Ectodermal cell (in vitro differentiated cells): ENCODE measurements at regions not wholly inside any gene's neighbourhood (a gene's known extent, or its start where the extent isn't known, plus 50 kb on each side); places are given as distances from the start of the nearest gene placed in this dataset.

Experiments
- H3K27ac ChIP-seq: 2 replicates; pipeline ENCODE4 v1.7.0; 2013; ENCODE audit warnings: mild to moderate bottlenecking, low read depth, low read length; ENCODE audit not compliant: insufficient read depth, poor library complexity, severe bottlenecking
- H3K27me3 ChIP-seq: 2 replicates; pipeline ENCODE4 v1.7.0; 2013; ENCODE audit warnings: mild to moderate bottlenecking, low read length; ENCODE audit not compliant: insufficient read depth, control insufficient read depth, poor library complexity, severe bottlenecking
- H3K36me3 ChIP-seq: one replicate; pipeline ENCODE4 v1.7.0; 2013; ENCODE audit warnings: low read length; ENCODE audit not compliant: control insufficient read depth, insufficient read depth
- H3K4me1 ChIP-seq: one replicate; pipeline ENCODE4 v1.7.0; 2013; ENCODE audit warnings: low read length; ENCODE audit not compliant: control insufficient read depth, insufficient read depth
- H3K4me3 ChIP-seq: 2 replicates; pipeline ENCODE4 v1.7.0; 2013; ENCODE audit warnings: low read depth, low read length, control low read depth; ENCODE audit not compliant: insufficient read depth
- H3K9me3 ChIP-seq: 2 replicates; pipeline ENCODE4 v1.7.0; 2013; ENCODE audit warnings: mild to moderate bottlenecking, low read length, moderate library complexity; ENCODE audit not compliant: control insufficient read depth
- WGBS, 2 experiments: methylation state at CpG; one replicate each; pipeline ENCODE4 v1.1.7; 2013; ENCODE audit warnings: missing lambda C conversion rate in 2 of 2; 5-methylcytosine and 5-hydroxymethylcytosine counted together

DNA sequence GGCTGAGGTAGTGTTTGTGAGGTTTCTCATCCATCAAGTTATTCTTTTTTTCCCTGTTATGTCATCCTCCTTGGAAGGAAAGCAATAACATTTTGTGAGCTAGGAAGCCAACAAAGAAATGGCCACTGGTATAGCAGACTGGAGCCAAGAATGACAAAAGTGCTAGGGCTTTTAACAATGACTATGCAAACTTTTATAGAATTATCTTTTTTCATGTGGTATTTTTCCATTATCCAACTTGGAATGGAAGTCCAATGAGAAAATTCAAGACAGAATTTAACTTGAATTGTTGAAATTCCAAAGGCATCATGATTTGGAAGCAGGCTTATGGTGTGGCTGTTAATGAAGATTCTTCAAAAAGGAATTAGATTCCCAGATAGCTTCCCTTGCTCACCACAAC is 216.4 kb upstream of the PDGFD start:
- Histone ChIP-seq H3K4me1 (no peaks in the 10 kb centered on the region), H3K9me3 (no peaks in the 10 kb centered on the region), H3K36me3 (no peaks in the 10 kb centered on the region), H3K4me3 (no peak overlapping the region), H3K27ac (no peak overlapping the region), H3K27me3 (no peaks in the 10 kb centered on the region)

DNA sequence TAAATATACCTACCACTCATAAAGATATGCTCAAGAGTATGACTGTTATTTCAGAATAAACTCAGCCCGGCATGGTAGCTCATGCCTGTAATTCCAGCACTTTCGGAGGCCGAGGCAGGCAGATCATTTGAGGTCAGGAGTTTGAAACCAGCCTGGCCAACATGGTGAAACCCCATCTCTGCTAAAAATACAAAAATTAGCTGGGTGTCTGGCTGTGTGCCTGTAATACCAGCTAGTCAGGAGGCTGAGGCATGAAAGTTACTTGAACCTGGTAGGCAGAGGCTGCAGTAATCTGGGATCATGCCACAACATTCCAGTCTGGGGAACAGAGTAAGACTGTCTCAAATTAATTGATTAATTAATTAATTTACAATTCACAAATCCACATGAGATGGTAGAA is 208.2 kb upstream of the PDGFD start:
- 92 to 96% methylated on average over 3 of the region's 3 CpGs for WGBS, 2 experiments
- no peak overlapping the region for H3K4me3 ChIP-seq
- H3K27ac ChIP-seq: no peak overlapping the region
- H3K4me1 ChIP-seq: no peaks in the 10 kb centered on the region
- H3K27me3 ChIP-seq: no peaks in the 10 kb centered on the region
- no peaks in the 10 kb centered on the region for H3K36me3 ChIP-seq
- no peaks in the 10 kb centered on the region for H3K9me3 ChIP-seq

DNA sequence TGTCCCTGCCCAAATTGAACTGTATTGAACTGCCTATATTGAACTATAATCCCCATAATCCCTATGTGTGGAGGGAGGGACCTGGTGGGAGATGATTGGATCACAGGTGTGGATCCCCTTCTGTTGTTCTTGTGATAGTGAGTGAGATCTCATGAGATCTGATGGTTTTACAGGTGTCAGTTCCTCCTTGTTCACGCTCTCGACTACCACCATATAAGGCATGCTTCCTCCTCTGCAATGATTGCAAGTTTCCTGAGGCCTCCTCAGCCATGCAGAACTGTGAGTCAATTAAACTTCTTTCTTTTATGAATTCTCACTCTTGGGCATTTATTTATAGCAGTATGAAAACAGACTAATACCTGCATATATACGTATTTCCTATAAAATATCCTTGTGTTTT is 206.5 kb upstream of the PDGFD start:
- Histone ChIP-seq H3K27me3 (no peaks in the 10 kb centered on the region), H3K27ac (no peak overlapping the region), H3K9me3 (no peaks in the 10 kb centered on the region), H3K4me1 (no peaks in the 10 kb centered on the region), H3K36me3 (no peaks in the 10 kb centered on the region), H3K4me3 (no peak overlapping the region)
- 94 to 100% methylated on average over 2 of the region's 3 CpGs for WGBS, 2 experiments

DNA sequence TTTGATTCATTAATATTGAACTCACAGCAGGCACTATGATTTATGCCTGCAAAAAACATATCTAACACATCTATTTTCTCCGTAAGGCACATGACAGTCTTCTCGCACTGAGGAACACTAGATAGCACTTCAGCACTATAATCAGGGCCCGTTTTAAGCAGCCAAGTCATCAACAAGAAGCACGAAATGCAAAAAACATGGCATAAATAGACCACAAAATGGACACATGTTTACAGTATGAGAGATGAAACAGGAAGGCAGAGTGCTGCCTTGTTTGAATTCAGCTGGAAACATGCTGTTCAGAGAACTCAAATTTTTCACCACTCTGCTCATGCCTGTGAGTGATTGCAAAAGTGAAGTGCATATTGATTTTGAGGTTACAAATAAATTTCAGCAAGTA is 205.8 kb upstream of the PDGFD start:
- H3K4me3 ChIP-seq: no peak overlapping the region
- H3K9me3 ChIP-seq: no peaks in the 10 kb centered on the region
- H3K4me1 ChIP-seq: no peaks in the 10 kb centered on the region
- no peaks in the 10 kb centered on the region for H3K36me3 ChIP-seq
- no peaks in the 10 kb centered on the region for H3K27me3 ChIP-seq
- WGBS, 2 experiments: 92 to 97% methylated on average over 4 of the region's 4 CpGs
- no peak overlapping the region for H3K27ac ChIP-seq

DNA sequence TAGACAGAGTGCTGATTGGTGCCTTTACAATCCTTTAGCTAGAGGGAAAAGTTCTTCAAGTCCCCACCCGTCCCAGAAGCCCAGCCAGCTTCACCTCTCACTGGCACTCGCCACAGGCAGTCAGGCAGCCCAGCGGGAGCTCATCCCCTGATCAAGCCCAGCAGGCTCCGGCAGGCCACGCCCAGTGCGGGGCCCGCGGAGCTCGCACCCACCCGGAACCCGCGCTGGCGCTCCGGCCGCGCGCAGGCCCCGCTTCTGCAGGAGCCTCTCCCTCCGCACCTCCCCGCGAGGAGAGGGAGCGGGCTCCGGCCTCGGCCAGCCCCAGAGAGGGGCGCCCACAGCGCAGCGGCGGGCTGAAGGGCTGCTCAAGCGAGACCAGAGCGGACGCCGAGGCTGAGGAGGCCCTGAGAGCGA is 202.4 kb upstream of the PDGFD start:
- no peaks in the 10 kb centered on the region for H3K36me3 ChIP-seq
- no peaks in the 10 kb centered on the region for H3K27me3 ChIP-seq
- H3K27ac ChIP-seq: no peak overlapping the region
- no peaks in the 10 kb centered on the region for H3K9me3 ChIP-seq
- H3K4me1 ChIP-seq: no peaks in the 10 kb centered on the region
- H3K4me3 ChIP-seq: no peak overlapping the region
- 96 to 97% methylated on average over 33 of the region's 33 CpGs for WGBS, 2 experiments

DNA sequence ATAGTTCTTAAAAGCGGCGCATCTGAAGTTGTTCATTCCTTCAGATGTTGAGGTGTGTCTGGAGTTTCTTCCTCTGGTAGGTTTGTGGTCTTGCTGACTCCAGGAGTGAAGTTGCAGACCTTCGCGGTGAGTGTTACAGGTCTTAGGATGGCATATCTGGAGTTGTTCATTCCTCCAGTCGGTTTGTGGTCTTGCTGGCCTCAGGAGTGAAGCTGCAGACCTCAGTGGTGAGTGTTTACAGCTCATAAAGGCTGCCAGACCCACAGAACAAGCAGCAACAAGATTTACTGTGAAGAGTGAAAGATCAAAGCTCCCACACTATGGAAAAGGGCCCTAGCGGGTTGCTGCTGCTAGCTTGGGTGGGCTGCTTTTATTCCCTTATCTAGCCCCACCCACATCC is 201.7 kb upstream of the PDGFD start:
- no peaks in the 10 kb centered on the region for H3K9me3 ChIP-seq
- no peaks in the 10 kb centered on the region for H3K36me3 ChIP-seq
- H3K27me3 ChIP-seq: no peaks in the 10 kb centered on the region
- H3K4me3 ChIP-seq: no peak overlapping the region
- WGBS, 2 experiments: 91 to 97% methylated on average over 6 of the region's 6 CpGs
- no peak overlapping the region for H3K27ac ChIP-seq
- H3K4me1 ChIP-seq: no peaks in the 10 kb centered on the region

DNA sequence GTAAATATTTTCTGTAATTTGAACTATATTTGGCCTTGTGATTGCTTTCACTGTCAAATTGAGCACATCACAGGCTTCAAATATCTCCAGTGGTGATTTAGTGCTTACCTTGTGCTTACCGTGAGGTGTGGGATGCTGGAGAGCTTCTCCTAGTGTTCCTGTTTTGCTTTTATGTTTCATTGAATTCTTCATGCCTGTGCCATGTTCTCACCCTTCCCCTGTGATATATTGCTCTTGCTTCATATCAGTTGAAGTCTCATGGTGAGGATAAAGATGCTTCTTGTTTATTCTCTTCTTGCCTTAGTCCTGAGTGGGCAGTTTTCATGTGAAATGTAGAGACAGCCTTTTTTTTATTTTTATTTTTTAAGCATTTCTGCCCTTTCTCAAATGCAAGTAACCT is 198.0 kb upstream of the PDGFD start:
- no peak overlapping the region for H3K4me3 ChIP-seq
- H3K36me3 ChIP-seq: no peaks in the 10 kb centered on the region
- H3K27me3 ChIP-seq: no peaks in the 10 kb centered on the region
- H3K4me1 ChIP-seq: no peaks in the 10 kb centered on the region
- H3K27ac ChIP-seq: no peak overlapping the region
- WGBS, 2 experiments: 91 to 100% methylated on average over 1 of the region's 1 CpG
- H3K9me3 ChIP-seq: no peaks in the 10 kb centered on the region

DNA sequence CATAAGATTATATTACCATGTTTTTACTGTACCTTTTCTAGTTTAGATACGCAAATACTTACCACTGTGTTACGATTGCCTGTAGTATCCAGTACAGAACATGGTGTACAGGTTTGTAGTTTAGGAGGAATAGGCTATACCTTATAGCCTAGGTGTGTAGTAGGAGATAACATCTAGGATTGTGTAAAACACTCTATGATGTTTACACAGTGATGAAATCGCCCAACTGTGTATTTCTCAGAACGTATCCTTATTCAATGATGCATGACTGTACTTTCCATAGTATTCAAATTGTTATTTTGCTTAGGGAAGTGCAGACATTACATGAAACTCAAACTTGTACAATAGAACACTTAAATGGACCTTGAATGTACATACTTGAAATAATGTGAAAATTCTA is 188.1 kb upstream of the PDGFD start:
- H3K4me1 ChIP-seq: no peaks in the 10 kb centered on the region
- H3K27ac ChIP-seq: no peak overlapping the region
- no peak overlapping the region for H3K4me3 ChIP-seq
- WGBS, 2 experiments: 93 to 98% methylated on average over 2 to 4 of the region's 4 CpGs
- no peaks in the 10 kb centered on the region for H3K36me3 ChIP-seq
- no peaks in the 10 kb centered on the region for H3K9me3 ChIP-seq
- H3K27me3 ChIP-seq: no peaks in the 10 kb centered on the region

DNA sequence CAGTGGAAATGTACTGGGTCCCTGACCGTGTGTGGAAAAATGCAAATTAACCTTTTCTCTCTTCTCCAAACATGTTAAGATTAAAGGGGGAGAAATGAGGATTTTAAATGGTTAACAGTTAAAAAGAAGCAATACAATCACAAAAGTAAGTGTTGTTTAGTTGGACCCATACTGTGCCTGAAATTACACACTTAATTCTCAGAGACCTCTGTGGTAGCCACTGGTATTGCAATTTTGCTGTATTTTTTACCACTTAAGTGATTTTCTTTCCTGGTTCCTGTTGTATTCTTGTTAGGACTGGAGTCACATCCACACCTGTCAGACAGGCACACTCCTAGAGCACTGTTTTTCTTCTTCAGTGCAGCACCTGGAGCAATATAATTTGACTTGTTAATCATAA is 179.6 kb upstream of the PDGFD start:
- H3K27me3 ChIP-seq: no peaks in the 10 kb centered on the region

DNA sequence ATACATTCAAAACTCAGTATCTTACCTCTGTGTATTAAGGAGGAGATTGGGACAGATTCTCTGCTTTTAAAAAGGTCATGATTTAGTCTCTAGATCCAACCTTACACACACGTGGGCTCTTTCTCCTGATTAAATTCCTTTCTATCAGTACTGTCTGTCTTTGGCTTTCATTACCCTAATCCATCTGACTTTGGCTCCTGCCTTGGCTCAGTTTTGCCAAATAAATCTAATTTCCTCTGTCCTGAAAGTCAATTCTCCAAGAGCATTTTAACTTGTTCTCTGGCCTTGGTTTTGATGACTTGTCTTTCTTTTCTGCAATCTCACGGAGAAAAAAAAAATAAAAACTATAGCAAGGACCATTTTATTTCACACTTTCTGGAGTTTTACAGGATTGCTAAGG is 176.6 kb upstream of the PDGFD start:
- Histone ChIP-seq H3K36me3 (no peaks in the 10 kb centered on the region), H3K4me3 (no peak overlapping the region), H3K27ac (no peak overlapping the region), H3K27me3 (no peaks in the 10 kb centered on the region), H3K4me1 (no peaks in the 10 kb centered on the region), H3K9me3 (no peaks in the 10 kb centered on the region)
- WGBS, 2 experiments: 88 to 94% methylated on average over 1 to 2 of the region's 2 CpGs

More for the DNA sequence above, 179.6 kb upstream of the PDGFD start:
- no peaks in the 10 kb centered on the region for H3K9me3 ChIP-seq
- H3K36me3 ChIP-seq: no peaks in the 10 kb centered on the region
- H3K4me1 ChIP-seq: no peaks in the 10 kb centered on the region
- no peak overlapping the region for H3K4me3 ChIP-seq
- no peak overlapping the region for H3K27ac ChIP-seq
- 86% methylated on average over 1 of the region's 1 CpG; no CpG with 5 or more reads in 1 of the 2 experiments for WGBS, 2 experiments

DNA sequence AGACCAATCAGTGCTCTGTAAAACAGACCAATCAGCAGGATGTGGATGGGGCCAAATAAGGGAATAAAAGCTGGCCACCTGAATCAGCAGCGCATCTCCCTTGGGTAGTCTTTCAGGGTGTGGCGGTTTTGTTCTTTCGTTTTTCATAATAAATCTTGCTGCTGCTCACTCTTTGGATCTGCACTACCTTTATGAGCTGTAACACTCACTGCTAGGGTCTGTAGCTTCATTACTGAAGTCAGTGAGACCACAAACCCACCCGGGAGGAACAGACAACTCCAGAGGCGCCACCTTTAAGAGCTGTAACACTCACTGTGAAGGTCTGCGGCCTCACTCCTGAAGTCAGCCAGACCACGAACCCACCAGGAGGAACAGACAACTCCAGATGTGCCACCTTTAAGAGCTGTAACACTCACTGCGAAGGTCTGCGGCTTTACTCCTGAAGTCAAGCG is 175.5 kb upstream of the PDGFD start:
- 95 to 97% methylated on average over 10 of the region's 10 CpGs for WGBS, 2 experiments
- Histone ChIP-seq H3K27me3 (no peaks in the 10 kb centered on the region), H3K4me3 (no peak overlapping the region), H3K4me1 (no peaks in the 10 kb centered on the region), H3K36me3 (no peaks in the 10 kb centered on the region), H3K9me3 (no peaks in the 10 kb centered on the region), H3K27ac (no peak overlapping the region)
